GM23248 (cell line): ENCODE measurements at regions not wholly inside any gene's neighbourhood (a gene's known extent, or its start where the extent isn't known, plus 50 kb on each side); places are given as distances from the start of the nearest gene placed in this dataset.

ENCODE experiments used
- EZH2 ChIP-seq: fragments of 200-600 bp; sonication (generic); IDR thresholded peaks from 2 replicates; pipeline ENCODE4 v1.6.1; 2018; ENCODE audit warnings: antibody characterized with exemption, mild to moderate bottlenecking; ENCODE audit not compliant: insufficient read depth, poor library complexity, severe bottlenecking
- EZH2phosphoT487 ChIP-seq: fragments of 200-600 bp; sonication (generic); IDR thresholded peaks from 2 replicates; pipeline ENCODE4 v1.6.1; 2018; ENCODE audit warnings: antibody characterized with exemption, moderate library complexity, mild to moderate bottlenecking, low read depth; ENCODE audit not compliant: insufficient read depth

DNA sequence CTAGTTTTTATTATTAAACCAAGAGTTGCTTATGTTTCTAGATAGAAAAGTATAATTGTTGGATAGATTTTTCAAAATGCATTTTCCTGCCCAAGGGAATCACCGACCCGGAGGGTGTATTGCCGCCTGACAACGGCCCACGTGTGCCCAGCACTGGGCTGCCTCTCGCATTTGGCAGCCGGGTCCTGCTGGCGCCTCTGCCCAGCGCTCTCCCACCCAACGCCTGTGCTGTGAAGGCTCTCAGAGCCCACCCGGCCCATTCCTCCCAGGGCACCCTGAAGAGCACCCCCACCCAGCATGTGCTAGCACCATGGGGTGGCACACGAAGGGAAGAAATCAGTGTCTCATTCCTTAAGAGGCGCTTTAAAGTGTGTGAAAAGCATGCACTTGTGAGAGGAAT, 88.3 kb upstream of the AFDN start:
- TF ChIP-seq EZH2 (no peak), EZH2phosphoT487 (no peak)
